Ishikawa (cell line): ENCODE measurements at regions not wholly inside any gene's neighbourhood (a gene's known extent, or its start where the extent isn't known, plus 50 kb on each side); places are given as distances from the start of the nearest gene placed in this dataset.

Experiments used
- CEBPB ChIP-seq: IDR thresholded peaks from 2 replicates; pipeline ENCODE4 v1.6.1; 2012
- CREB1 ChIP-seq: IDR thresholded peaks from 2 replicates; pipeline ENCODE4 v1.6.1; 2012; ENCODE audit warnings: low read depth
- EGR1 ChIP-seq: IDR thresholded peaks from 2 replicates; pipeline ENCODE4 v1.6.1; 2012
- EP300 ChIP-seq: IDR thresholded peaks from 2 replicates; pipeline ENCODE4 v1.6.1; 2012; ENCODE audit warnings: borderline replicate concordance
- FOXM1 ChIP-seq: IDR thresholded peaks from 2 replicates; pipeline ENCODE4 v1.6.1; 2012; ENCODE audit warnings: low read depth, borderline replicate concordance
- NFIC ChIP-seq: IDR thresholded peaks from 2 replicates; pipeline ENCODE4 v1.6.1; 2012
- RAD21 ChIP-seq: IDR thresholded peaks from 2 replicates; pipeline ENCODE4 v1.6.1; 2012; ENCODE audit warnings: low read depth
- TAF1 ChIP-seq: IDR thresholded peaks from 2 replicates; pipeline ENCODE4 v1.6.1; 2012; ENCODE audit warnings: low read depth, mild to moderate bottlenecking
- YY1 ChIP-seq: IDR thresholded peaks from 2 replicates; pipeline ENCODE4 v1.6.1; 2012; ENCODE audit warnings: low read depth
- TF ChIP-seq, protein P1 (sequence below): IDR thresholded peaks from 2 replicates; pipeline ENCODE4 v1.6.1; 2012; ENCODE audit warnings: low read depth, mild to moderate bottlenecking
- TF ChIP-seq, protein P2 (sequence below): IDR thresholded peaks from 2 replicates; pipeline ENCODE4 v1.6.1; 2012
- TF ChIP-seq, protein P3 (sequence below): IDR thresholded peaks from 2 replicates; pipeline ENCODE4 v1.6.1; 2012

DNA sequence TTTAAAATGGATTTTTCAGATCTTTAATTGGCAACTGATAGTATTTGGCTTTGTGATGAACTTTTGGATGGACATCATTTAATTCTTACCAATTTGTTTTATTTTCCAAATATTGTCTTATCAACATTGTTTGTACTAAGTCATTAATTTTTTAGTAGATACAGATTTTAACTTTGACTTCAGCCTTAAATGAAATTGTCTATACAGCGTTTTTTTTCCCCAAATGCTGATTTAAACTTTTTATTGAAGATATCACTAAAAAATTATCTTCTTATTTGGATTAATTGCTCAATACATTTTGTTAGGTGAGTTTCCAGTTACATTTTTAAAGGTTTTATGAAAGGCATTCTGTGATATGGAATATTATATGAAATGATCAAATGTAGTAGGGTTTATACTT, 123.6 kb upstream of the MMS22L start:
- TF ChIP-seq RAD21 = no peak
- no peak for TF ChIP-seq EP300
- TF ChIP-seq CREB1 = no peak
- no peak for TF ChIP-seq FOXM1
- no peak for TF ChIP-seq TAF1
- TF ChIP-seq, protein P1, sequence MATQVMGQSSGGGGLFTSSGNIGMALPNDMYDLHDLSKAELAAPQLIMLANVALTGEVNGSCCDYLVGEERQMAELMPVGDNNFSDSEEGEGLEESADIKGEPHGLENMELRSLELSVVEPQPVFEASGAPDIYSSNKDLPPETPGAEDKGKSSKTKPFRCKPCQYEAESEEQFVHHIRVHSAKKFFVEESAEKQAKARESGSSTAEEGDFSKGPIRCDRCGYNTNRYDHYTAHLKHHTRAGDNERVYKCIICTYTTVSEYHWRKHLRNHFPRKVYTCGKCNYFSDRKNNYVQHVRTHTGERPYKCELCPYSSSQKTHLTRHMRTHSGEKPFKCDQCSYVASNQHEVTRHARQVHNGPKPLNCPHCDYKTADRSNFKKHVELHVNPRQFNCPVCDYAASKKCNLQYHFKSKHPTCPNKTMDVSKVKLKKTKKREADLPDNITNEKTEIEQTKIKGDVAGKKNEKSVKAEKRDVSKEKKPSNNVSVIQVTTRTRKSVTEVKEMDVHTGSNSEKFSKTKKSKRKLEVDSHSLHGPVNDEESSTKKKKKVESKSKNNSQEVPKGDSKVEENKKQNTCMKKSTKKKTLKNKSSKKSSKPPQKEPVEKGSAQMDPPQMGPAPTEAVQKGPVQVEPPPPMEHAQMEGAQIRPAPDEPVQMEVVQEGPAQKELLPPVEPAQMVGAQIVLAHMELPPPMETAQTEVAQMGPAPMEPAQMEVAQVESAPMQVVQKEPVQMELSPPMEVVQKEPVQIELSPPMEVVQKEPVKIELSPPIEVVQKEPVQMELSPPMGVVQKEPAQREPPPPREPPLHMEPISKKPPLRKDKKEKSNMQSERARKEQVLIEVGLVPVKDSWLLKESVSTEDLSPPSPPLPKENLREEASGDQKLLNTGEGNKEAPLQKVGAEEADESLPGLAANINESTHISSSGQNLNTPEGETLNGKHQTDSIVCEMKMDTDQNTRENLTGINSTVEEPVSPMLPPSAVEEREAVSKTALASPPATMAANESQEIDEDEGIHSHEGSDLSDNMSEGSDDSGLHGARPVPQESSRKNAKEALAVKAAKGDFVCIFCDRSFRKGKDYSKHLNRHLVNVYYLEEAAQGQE = no peak
- no peak for TF ChIP-seq NFIC
- no peak for TF ChIP-seq YY1
- no peak for TF ChIP-seq CEBPB
- no peak for TF ChIP-seq EGR1
- TF ChIP-seq, protein P2, sequence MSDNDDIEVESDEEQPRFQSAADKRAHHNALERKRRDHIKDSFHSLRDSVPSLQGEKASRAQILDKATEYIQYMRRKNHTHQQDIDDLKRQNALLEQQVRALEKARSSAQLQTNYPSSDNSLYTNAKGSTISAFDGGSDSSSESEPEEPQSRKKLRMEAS = no peak
- TF ChIP-seq, protein P3, sequence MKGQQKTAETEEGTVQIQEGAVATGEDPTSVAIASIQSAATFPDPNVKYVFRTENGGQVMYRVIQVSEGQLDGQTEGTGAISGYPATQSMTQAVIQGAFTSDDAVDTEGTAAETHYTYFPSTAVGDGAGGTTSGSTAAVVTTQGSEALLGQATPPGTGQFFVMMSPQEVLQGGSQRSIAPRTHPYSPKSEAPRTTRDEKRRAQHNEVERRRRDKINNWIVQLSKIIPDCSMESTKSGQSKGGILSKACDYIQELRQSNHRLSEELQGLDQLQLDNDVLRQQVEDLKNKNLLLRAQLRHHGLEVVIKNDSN = no peak
